HEK293 (cell line): ENCODE measurements at regions not wholly inside any gene's neighbourhood (a gene's known extent, or its start where the extent isn't known, plus 50 kb on each side); places are given as distances from the start of the nearest gene placed in this dataset.
A peak's percentile ranks its signal among the peaks of the same experiment; 100 is the strongest.

ENCODE experiments used
- CTCF ChIA-PET: fragments of 350-600 bp; formaldehyde crosslinking; extraction: SDS; loops from one replicate; lab custom pipeline; 2021; ENCODE audit warnings: antibody characterized with exemption; lab: Yijun Ruan, JAX
- POLR2A ChIA-PET: fragments of 300-600 bp; formaldehyde crosslinking; extraction: SDS; loops from one replicate; lab custom pipeline; 2020; ENCODE audit warnings: antibody characterized with exemption, inconsistent platforms; lab: Yijun Ruan, JAX
- H3K27ac ChIP-seq: fragments of 200-500 bp; sonication (Bioruptor generic); 2 replicates; pipeline ENCODE4 v1.5.1; 2014; ENCODE audit warnings: low read depth, low read length, control low read depth, inconsistent platforms; ENCODE audit errors: extremely low read depth
- H3K36me3 ChIP-seq, 2 experiments: fragments of 200-500 bp in 1 of 2; sonication (Bioruptor generic) in 1 of 2; 1 replicate in 1 of 2; 2 replicates in 1 of 2; pipeline ENCODE4 v1.5.1; 2014 to 2017; ENCODE audit warnings: inconsistent platforms in 2 of 2, low read length in 2 of 2; ENCODE audit not compliant: control insufficient read depth in 2 of 2, insufficient read depth in 1 of 2
- H3K4me1 ChIP-seq: fragments of 200-500 bp; sonication (Bioruptor generic); 2 replicates; pipeline ENCODE4 v1.5.1; 2014; ENCODE audit warnings: mild to moderate bottlenecking, low read length, inconsistent platforms; ENCODE audit not compliant: control insufficient read depth, insufficient read depth
- H3K4me3 ChIP-seq: 2 replicates; pipeline ENCODE4 v1.5.1; 2011; ENCODE audit warnings: low read depth, mild to moderate bottlenecking, control low read depth, low read length, moderate library complexity
- H3K9me3 ChIP-seq: fragments of 200-500 bp; sonication (Bioruptor generic); 2 replicates; pipeline ENCODE4 v1.5.1; 2014; ENCODE audit warnings: low read depth, low read length, inconsistent platforms; ENCODE audit not compliant: control insufficient read depth, insufficient read depth
- EGR2 ChIP-seq: fragments of 450-650 bp; formaldehyde crosslinking; IDR thresholded peaks from 2 replicates; pipeline ENCODE4 v1.5.1; 2016; ENCODE audit warnings: low read depth, missing biosample characterization, missing genetic modification characterization
- PRDM1 ChIP-seq: fragments of 450-650 bp; formaldehyde crosslinking; IDR thresholded peaks from 2 replicates; pipeline ENCODE4; 2016; ENCODE audit warnings: missing biosample characterization, missing genetic modification characterization
- REPIN1 ChIP-seq: fragments of 450-650 bp; formaldehyde crosslinking; IDR thresholded peaks from 2 replicates; pipeline ENCODE4 v1.5.1; 2017; ENCODE audit warnings: missing biosample characterization, missing genetic modification characterization, low read depth
- SALL2 ChIP-seq: fragments of 450-650 bp; formaldehyde crosslinking; IDR thresholded peaks from 2 replicates; pipeline ENCODE4 v1.5.0; 2017; ENCODE audit warnings: missing biosample characterization, mild to moderate bottlenecking, missing genetic modification characterization, borderline replicate concordance
- SP3 ChIP-seq: fragments of 450-650 bp; formaldehyde crosslinking; IDR thresholded peaks from 2 replicates; pipeline ENCODE4 v1.5.1; 2016; ENCODE audit warnings: missing biosample characterization, missing genetic modification characterization
- TCF7L2 ChIP-seq: IDR thresholded peaks from 2 replicates; pipeline ENCODE4 v1.6.1; 2011; ENCODE audit warnings: low read depth, mild to moderate bottlenecking, inconsistent platforms, low read length, moderate library complexity, borderline replicate concordance
- TRIM28 ChIP-seq: IDR thresholded peaks from 2 replicates; pipeline ENCODE4 v1.6.1; 2011; ENCODE audit warnings: low read length, control low read depth, borderline replicate concordance
- YY2 ChIP-seq: fragments of 450-650 bp; formaldehyde crosslinking; IDR thresholded peaks from 2 replicates; pipeline ENCODE4 v1.5.1; 2016; ENCODE audit warnings: missing biosample characterization, missing genetic modification characterization
- ZBTB6 ChIP-seq: fragments of 450-650 bp; formaldehyde crosslinking; IDR thresholded peaks from 2 replicates; pipeline ENCODE4 v1.5.1; 2017; ENCODE audit warnings: missing biosample characterization, missing genetic modification characterization
- ZFHX2 ChIP-seq: fragments of 450-650 bp; formaldehyde crosslinking; conservative IDR thresholded peaks from 2 replicates; pipeline ENCODE4 v1.5.1; 2016; ENCODE audit warnings: missing biosample characterization, missing genetic modification characterization
- ZNF133 ChIP-seq: fragments of 450-650 bp; formaldehyde crosslinking; IDR thresholded peaks from 2 replicates; pipeline ENCODE4 v1.5.1; 2016; ENCODE audit warnings: missing biosample characterization, missing genetic modification characterization
- ZNF221 ChIP-seq: fragments of 450-650 bp; formaldehyde crosslinking; IDR thresholded peaks from 2 replicates; pipeline ENCODE4 v1.5.1; 2017; ENCODE audit warnings: missing biosample characterization, missing genetic modification characterization, borderline replicate concordance
- ZNF24 ChIP-seq: fragments of 450-650 bp; formaldehyde crosslinking; IDR thresholded peaks from 2 replicates; pipeline ENCODE4 v1.5.1; 2016; ENCODE audit warnings: missing biosample characterization, missing genetic modification characterization
- ZNF324 ChIP-seq: fragments of 450-650 bp; formaldehyde crosslinking; IDR thresholded peaks from 2 replicates; pipeline ENCODE4 v1.5.1; 2016; ENCODE audit warnings: missing biosample characterization, missing genetic modification characterization
- ZNF366 ChIP-seq: fragments of 450-650 bp; formaldehyde crosslinking; conservative IDR thresholded peaks from 2 replicates; pipeline ENCODE4 v1.5.1; 2016; ENCODE audit warnings: missing biosample characterization, missing genetic modification characterization
- ZNF394 ChIP-seq: fragments of 450-650 bp; formaldehyde crosslinking; IDR thresholded peaks from 2 replicates; pipeline ENCODE4 v1.5.1; 2016; ENCODE audit warnings: missing biosample characterization, missing genetic modification characterization, mild to moderate bottlenecking, moderate library complexity, borderline replicate concordance
- ZNF629 ChIP-seq: fragments of 450-650 bp; formaldehyde crosslinking; IDR thresholded peaks from 2 replicates; pipeline ENCODE4 v1.5.1; 2017; ENCODE audit warnings: missing biosample characterization, missing genetic modification characterization
- ZNF76 ChIP-seq: fragments of 450-650 bp; formaldehyde crosslinking; IDR thresholded peaks from 2 replicates; pipeline ENCODE4; 2016; ENCODE audit warnings: low read depth, missing biosample characterization, missing genetic modification characterization, borderline replicate concordance
- ZNF768 ChIP-seq: fragments of 450-650 bp; formaldehyde crosslinking; IDR thresholded peaks from 2 replicates; pipeline ENCODE4 v1.5.1; 2018; ENCODE audit warnings: missing biosample characterization, mild to moderate bottlenecking, missing genetic modification characterization
- ZNF776 ChIP-seq: fragments of 450-650 bp; formaldehyde crosslinking; IDR thresholded peaks from 2 replicates; pipeline ENCODE4 v1.5.0; 2017; ENCODE audit warnings: missing biosample characterization, missing genetic modification characterization, borderline replicate concordance
- ZSCAN5A ChIP-seq: fragments of 450-650 bp; formaldehyde crosslinking; IDR thresholded peaks from 2 replicates; pipeline ENCODE4 v1.5.1; 2016; ENCODE audit warnings: missing biosample characterization, missing genetic modification characterization
- TF ChIP-seq, protein P1 (sequence below): fragments of 450-650 bp; formaldehyde crosslinking; IDR thresholded peaks from 2 replicates; pipeline ENCODE4 v1.5.1; 2016; ENCODE audit warnings: missing biosample characterization, missing genetic modification characterization
- TF ChIP-seq, protein P2 (sequence below): fragments of 450-650 bp; formaldehyde crosslinking; IDR thresholded peaks from 2 replicates; pipeline ENCODE4 v1.5.1; 2016; ENCODE audit warnings: missing biosample characterization, missing genetic modification characterization, borderline replicate concordance

GRCh38 chr18:39653221-39653620 lies 2087.6 kb upstream of the CELF4 start (continued):
- TF ChIP-seq ZSCAN5A (tag by site-specific recombination) = no peak
- TF ChIP-seq, protein P1, sequence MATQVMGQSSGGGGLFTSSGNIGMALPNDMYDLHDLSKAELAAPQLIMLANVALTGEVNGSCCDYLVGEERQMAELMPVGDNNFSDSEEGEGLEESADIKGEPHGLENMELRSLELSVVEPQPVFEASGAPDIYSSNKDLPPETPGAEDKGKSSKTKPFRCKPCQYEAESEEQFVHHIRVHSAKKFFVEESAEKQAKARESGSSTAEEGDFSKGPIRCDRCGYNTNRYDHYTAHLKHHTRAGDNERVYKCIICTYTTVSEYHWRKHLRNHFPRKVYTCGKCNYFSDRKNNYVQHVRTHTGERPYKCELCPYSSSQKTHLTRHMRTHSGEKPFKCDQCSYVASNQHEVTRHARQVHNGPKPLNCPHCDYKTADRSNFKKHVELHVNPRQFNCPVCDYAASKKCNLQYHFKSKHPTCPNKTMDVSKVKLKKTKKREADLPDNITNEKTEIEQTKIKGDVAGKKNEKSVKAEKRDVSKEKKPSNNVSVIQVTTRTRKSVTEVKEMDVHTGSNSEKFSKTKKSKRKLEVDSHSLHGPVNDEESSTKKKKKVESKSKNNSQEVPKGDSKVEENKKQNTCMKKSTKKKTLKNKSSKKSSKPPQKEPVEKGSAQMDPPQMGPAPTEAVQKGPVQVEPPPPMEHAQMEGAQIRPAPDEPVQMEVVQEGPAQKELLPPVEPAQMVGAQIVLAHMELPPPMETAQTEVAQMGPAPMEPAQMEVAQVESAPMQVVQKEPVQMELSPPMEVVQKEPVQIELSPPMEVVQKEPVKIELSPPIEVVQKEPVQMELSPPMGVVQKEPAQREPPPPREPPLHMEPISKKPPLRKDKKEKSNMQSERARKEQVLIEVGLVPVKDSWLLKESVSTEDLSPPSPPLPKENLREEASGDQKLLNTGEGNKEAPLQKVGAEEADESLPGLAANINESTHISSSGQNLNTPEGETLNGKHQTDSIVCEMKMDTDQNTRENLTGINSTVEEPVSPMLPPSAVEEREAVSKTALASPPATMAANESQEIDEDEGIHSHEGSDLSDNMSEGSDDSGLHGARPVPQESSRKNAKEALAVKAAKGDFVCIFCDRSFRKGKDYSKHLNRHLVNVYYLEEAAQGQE (tag by site-specific recombination) = no peak
- TF ChIP-seq ZNF776 = no peak
- TF ChIP-seq, protein P2, sequence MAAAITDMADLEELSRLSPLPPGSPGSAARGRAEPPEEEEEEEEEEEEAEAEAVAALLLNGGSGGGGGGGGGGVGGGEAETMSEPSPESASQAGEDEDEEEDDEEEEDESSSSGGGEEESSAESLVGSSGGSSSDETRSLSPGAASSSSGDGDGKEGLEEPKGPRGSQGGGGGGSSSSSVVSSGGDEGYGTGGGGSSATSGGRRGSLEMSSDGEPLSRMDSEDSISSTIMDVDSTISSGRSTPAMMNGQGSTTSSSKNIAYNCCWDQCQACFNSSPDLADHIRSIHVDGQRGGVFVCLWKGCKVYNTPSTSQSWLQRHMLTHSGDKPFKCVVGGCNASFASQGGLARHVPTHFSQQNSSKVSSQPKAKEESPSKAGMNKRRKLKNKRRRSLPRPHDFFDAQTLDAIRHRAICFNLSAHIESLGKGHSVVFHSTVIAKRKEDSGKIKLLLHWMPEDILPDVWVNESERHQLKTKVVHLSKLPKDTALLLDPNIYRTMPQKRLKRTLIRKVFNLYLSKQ (tag by site-specific recombination) = no peak
- no peak for TF ChIP-seq PRDM1 (tag by site-specific recombination)

DNA sequence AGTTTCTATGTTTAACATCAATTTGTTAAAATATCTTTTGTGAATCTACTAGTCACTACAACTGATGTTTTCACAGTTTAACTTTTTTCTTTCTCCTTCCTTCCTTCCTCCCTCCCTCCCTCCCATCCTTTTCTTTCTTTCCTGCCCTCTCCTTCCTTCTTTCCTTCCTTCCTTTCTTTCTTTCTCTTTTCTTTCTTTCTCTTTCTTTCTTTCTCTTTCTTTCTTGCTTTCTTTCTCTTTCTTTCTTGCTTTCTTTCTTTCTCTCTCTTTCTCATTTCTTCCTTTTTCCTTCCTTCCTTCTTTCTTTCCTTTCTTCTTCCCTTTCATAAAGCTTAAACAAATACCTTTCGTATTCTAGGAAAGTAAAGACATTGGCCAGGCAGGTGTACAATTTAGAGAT lies 2083.0 kb upstream of the CELF4 start:
- Histone ChIP-seq H3K9me3 (no peaks in the 10 kb centered on the region), H3K4me3 (no peak overlapping the region), H3K36me3 (no peaks in the 10 kb centered on the region)
- POLR2A ChIA-PET = no interaction called here
- no peak for TF ChIP-seq YY2 (tag by site-specific recombination)
- peak; percentile 94 for TF ChIP-seq ZNF366 (tag by site-specific recombination)
- TF ChIP-seq PRDM1 (tag by site-specific recombination) = peak; percentile 97
- no peak for TF ChIP-seq ZNF768 (tag by site-specific recombination)
- TF ChIP-seq ZNF324 (tag by site-specific recombination) = no peak
- no peak for TF ChIP-seq ZNF394 (tag by site-specific recombination)
- TF ChIP-seq SALL2 (tag by site-specific recombination) = no peak
- TF ChIP-seq EGR2 = no peak
- TF ChIP-seq, all 188 proteins: peak for 2
- CTCF ChIA-PET = no interaction called here
- no peaks in the 10 kb centered on the region for H3K4me1 ChIP-seq
- no peak overlapping the region for H3K27ac ChIP-seq

- CTCF ChIA-PET = no interaction called here
- Histone ChIP-seq H3K9me3 (no peaks in the 10 kb centered on the region), H3K4me3 (no peak overlapping the region), H3K36me3 (no peaks in the 10 kb centered on the region), H3K4me1 (no peaks in the 10 kb centered on the region), H3K27ac (no peak overlapping the region)
- POLR2A ChIA-PET = no interaction called here
- no peak for TF ChIP-seq SP3 (tag by site-specific recombination)
- TF ChIP-seq TRIM28 = peak; percentile 80
- TF ChIP-seq REPIN1 (tag by site-specific recombination) = no peak
- no peak for TF ChIP-seq ZNF24
- TF ChIP-seq ZNF221 (tag by site-specific recombination) = no peak
- TF ChIP-seq ZNF133 (tag by site-specific recombination) = no peak
- TF ChIP-seq TCF7L2 = no peak
- no peak for TF ChIP-seq ZBTB6 (tag by site-specific recombination)
- TF ChIP-seq EGR2 = peak; percentile 49; the same call in 1 of the 2 replicates
- TF ChIP-seq ZNF629 (tag by site-specific recombination) = peak; percentile 56; the same call in 1 of the 2 replicates
- peak; percentile 46 for TF ChIP-seq ZFHX2 (tag by site-specific recombination)
- TF ChIP-seq ZNF76 = no peak
These were observed 2082.3 kb upstream of the CELF4 start for GRCh38 chr18:39647627-39648534.
